ENCODE measurements at regions not wholly inside any gene's neighbourhood (a gene's known extent, or its start where the extent isn't known, plus 50 kb on each side); places are given as distances from the start of the nearest gene placed in this dataset.

DNA sequence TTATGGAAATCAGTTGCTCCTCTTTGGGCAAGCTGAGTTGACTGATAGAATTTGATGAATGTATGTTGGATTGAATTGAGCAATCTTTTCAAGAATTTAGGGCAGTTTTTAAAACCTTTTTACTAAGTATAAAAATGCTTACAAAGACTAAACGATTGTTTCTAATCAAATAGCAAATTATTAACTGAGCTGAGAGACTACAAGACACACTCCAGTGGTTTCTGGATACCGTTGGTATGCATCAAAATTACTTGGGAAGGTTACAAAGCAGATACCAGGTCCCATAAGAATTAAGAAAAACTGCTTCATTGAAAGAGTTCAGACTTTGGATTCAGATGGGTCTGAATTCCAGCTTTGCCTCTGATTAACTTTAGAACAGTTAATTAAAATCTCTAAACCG, 721.4 kb downstream of the FAM181B start:
- TF ChIP-seq EZH2 (IDR thresholded peaks at IDR 0.05), result no peak
- TF ChIP-seq, protein P1, sequence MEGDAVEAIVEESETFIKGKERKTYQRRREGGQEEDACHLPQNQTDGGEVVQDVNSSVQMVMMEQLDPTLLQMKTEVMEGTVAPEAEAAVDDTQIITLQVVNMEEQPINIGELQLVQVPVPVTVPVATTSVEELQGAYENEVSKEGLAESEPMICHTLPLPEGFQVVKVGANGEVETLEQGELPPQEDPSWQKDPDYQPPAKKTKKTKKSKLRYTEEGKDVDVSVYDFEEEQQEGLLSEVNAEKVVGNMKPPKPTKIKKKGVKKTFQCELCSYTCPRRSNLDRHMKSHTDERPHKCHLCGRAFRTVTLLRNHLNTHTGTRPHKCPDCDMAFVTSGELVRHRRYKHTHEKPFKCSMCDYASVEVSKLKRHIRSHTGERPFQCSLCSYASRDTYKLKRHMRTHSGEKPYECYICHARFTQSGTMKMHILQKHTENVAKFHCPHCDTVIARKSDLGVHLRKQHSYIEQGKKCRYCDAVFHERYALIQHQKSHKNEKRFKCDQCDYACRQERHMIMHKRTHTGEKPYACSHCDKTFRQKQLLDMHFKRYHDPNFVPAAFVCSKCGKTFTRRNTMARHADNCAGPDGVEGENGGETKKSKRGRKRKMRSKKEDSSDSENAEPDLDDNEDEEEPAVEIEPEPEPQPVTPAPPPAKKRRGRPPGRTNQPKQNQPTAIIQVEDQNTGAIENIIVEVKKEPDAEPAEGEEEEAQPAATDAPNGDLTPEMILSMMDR (IDR thresholded peaks at IDR 0.05), result no peak

Data from neural progenitor cell (in vitro differentiated cells).